ENCODE measurements at regions not wholly inside any gene's neighbourhood (a gene's known extent, or its start where the extent isn't known, plus 50 kb on each side); places are given as distances from the start of the nearest gene placed in this dataset.

DNA sequence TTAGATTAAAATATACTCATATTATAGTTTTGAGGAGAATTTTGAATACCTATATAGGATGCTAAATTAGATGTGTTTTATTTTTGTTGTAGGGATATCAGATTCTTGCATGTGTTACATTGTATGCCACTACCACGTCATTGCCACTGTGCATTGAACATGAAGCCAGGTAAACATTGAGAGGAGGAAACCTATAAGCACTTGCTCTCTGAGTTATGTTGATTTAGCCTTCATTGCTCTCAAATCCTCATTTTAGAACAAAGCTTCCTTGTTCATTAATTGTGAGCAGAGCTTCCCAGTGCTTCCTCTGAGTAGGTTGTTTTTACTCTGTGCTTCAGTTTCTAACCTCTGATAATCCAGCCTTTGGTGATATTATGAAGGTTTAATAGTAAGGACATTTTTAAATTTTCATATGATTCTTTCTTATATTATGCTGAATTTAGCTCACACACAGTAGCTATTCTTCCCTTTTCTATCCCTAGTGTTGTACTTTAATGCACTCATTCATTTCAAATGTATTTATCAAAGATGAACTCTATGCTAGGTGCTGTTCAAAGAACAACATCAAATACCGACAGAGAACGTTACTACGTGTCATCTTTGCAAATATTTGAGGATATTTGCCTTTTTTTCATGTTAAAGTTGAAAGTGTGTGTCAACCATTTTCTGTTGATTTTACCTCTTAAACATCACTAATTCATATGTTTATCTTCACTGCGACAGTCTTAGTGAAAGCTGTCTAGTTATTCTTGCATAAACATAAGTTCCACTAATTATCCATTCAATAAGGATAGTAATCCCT lies 1448.0 kb upstream of the MIR17HG start:
- TF ChIP-seq, protein P1, sequence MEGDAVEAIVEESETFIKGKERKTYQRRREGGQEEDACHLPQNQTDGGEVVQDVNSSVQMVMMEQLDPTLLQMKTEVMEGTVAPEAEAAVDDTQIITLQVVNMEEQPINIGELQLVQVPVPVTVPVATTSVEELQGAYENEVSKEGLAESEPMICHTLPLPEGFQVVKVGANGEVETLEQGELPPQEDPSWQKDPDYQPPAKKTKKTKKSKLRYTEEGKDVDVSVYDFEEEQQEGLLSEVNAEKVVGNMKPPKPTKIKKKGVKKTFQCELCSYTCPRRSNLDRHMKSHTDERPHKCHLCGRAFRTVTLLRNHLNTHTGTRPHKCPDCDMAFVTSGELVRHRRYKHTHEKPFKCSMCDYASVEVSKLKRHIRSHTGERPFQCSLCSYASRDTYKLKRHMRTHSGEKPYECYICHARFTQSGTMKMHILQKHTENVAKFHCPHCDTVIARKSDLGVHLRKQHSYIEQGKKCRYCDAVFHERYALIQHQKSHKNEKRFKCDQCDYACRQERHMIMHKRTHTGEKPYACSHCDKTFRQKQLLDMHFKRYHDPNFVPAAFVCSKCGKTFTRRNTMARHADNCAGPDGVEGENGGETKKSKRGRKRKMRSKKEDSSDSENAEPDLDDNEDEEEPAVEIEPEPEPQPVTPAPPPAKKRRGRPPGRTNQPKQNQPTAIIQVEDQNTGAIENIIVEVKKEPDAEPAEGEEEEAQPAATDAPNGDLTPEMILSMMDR (IDR thresholded peaks at IDR 0.05), result no peak
- no peak for TF ChIP-seq POLR2AphosphoS5 (IDR thresholded peaks at IDR 0.05)
- TF ChIP-seq POLR2A (IDR thresholded peaks at IDR 0.05), result no peak
